ENCODE measurements at regions not wholly inside any gene's neighbourhood (a gene's known extent, or its start where the extent isn't known, plus 50 kb on each side); places are given as distances from the start of the nearest gene placed in this dataset.

GRCh38 chr2:176763851-176764404, 448.7 kb upstream of the HNRNPA3 start:
- no peak overlapping the region for H3K4me3 ChIP-seq (ENCODE audit: low read length)
- no peak for TF ChIP-seq ZNF274 (IDR thresholded peaks at IDR 0.05; ENCODE audit: low read depth, low read length)

GRCh38 chr2:176764921-176765320, 447.7 kb upstream of the HNRNPA3 start:
- no peak for TF ChIP-seq ZNF274 (IDR thresholded peaks at IDR 0.05; ENCODE audit: low read depth, low read length)
- no peak overlapping the region for H3K4me3 ChIP-seq (ENCODE audit: low read length)

- TF ChIP-seq ZNF274 (IDR thresholded peaks at IDR 0.05; ENCODE audit: low read depth, low read length), result no peak
- no peak overlapping the region for H3K4me3 ChIP-seq (ENCODE audit: low read length)
These were observed 446.6 kb upstream of the HNRNPA3 start for GRCh38 chr2:176766005-176766404.

GRCh38 chr2:176768185-176768584, 444.4 kb upstream of the HNRNPA3 start:
- no peak for TF ChIP-seq ZNF274 (IDR thresholded peaks at IDR 0.05; ENCODE audit: low read depth, low read length)

GRCh38 chr2:176769021-176769420, 443.6 kb upstream of the HNRNPA3 start:
- H3K4me3 ChIP-seq (ENCODE audit: low read length), result no peak overlapping the region
- TF ChIP-seq ZNF274 (IDR thresholded peaks at IDR 0.05; ENCODE audit: low read depth, low read length), result no peak

More at GRCh38 chr2:176768185-176768584, 444.4 kb upstream of the HNRNPA3 start:
- no peak overlapping the region for H3K4me3 ChIP-seq (ENCODE audit: low read length)

GRCh38 chr2:176769499-176770370, 442.9 kb upstream of the HNRNPA3 start:
- no peak for TF ChIP-seq ZNF274 (IDR thresholded peaks at IDR 0.05; ENCODE audit: low read depth, low read length)

GRCh38 chr2:176772816-176773215, 439.8 kb upstream of the HNRNPA3 start:
- TF ChIP-seq ZNF274 (IDR thresholded peaks at IDR 0.05; ENCODE audit: low read depth, low read length), result no peak
- H3K4me3 ChIP-seq (ENCODE audit: low read length), result no peak overlapping the region

More at GRCh38 chr2:176769499-176770370, 442.9 kb upstream of the HNRNPA3 start:
- no peak overlapping the region for H3K4me3 ChIP-seq (ENCODE audit: low read length)

GRCh38 chr2:176774766-176775451, 437.7 kb upstream of the HNRNPA3 start:
- no peak overlapping the region for H3K4me3 ChIP-seq (ENCODE audit: low read length)
- TF ChIP-seq ZNF274 (IDR thresholded peaks at IDR 0.05; ENCODE audit: low read depth, low read length), result no peak

GRCh38 chr2:176777262-176777661, 435.3 kb upstream of the HNRNPA3 start:
- no peak for TF ChIP-seq ZNF274 (IDR thresholded peaks at IDR 0.05; ENCODE audit: low read depth, low read length)
- H3K4me3 ChIP-seq (ENCODE audit: low read length), result no peak overlapping the region

GRCh38 chr2:176779917-176780316, 432.7 kb upstream of the HNRNPA3 start:
- TF ChIP-seq ZNF274 (IDR thresholded peaks at IDR 0.05; ENCODE audit: low read depth, low read length), result no peak
- H3K4me3 ChIP-seq (ENCODE audit: low read length), result no peak overlapping the region

GRCh38 chr2:176780348-176780747, 432.2 kb upstream of the HNRNPA3 start:
- no peak overlapping the region for H3K4me3 ChIP-seq (ENCODE audit: low read length)

GRCh38 chr2:176781570-176782217, 430.9 kb upstream of the HNRNPA3 start:
- no peak for TF ChIP-seq ZNF274 (IDR thresholded peaks at IDR 0.05; ENCODE audit: low read depth, low read length)
- H3K4me3 ChIP-seq (ENCODE audit: low read length), result no peak overlapping the region

More at GRCh38 chr2:176780348-176780747, 432.2 kb upstream of the HNRNPA3 start:
- no peak for TF ChIP-seq ZNF274 (IDR thresholded peaks at IDR 0.05; ENCODE audit: low read depth, low read length)

GRCh38 chr2:176784633-176785200, 427.9 kb upstream of the HNRNPA3 start:
- no peak for TF ChIP-seq ZNF274 (IDR thresholded peaks at IDR 0.05; ENCODE audit: low read depth, low read length)
- no peak overlapping the region for H3K4me3 ChIP-seq (ENCODE audit: low read length)

- TF ChIP-seq ZNF274 (IDR thresholded peaks at IDR 0.05; ENCODE audit: low read depth, low read length), result no peak
- H3K4me3 ChIP-seq (ENCODE audit: low read length), result no peak overlapping the region
These were observed 422.8 kb upstream of the HNRNPA3 start for GRCh38 chr2:176789751-176790150.

Data from GM08714 (cell line).